PC-3 (cell line): ENCODE measurements at regions not wholly inside any gene's neighbourhood (a gene's known extent, or its start where the extent isn't known, plus 50 kb on each side); places are given as distances from the start of the nearest gene placed in this dataset.

Experiments used
- ATAC-seq: fragments of 200-7000 bp; cut with Tn5 transposase; 2 replicates; pipeline ENCODE4 v1.9.1; 2020; ENCODE audit warnings: mild to moderate bottlenecking, moderate library complexity
- BruUV-seq: library from RNA; stranded (reverse); fragments of 400-500 nt; replicated peaks from 2 replicates; lab custom pipeline; 2021; lab: Mats Ljungman, UMichigan
- CTCF ChIA-PET: fragments of 300-600 bp; sonication (Branson Sonifier 250); formaldehyde crosslinking; loops from one replicate; lab custom pipeline; 2022; ENCODE audit warnings: antibody characterized with exemption; lab: Charles Lee
- POLR2A ChIA-PET: fragments of 300-600 bp; sonication (Branson Sonifier 250); formaldehyde crosslinking; loops from one replicate; lab custom pipeline; 2022; ENCODE audit warnings: antibody characterized with exemption; ENCODE audit not compliant: unreplicated experiment; lab: Charles Lee
- DNase-seq: peaks from one replicate; pipeline ENCODE4 v3.0.0-alpha.2; 2015
- H2AFZ ChIP-seq: fragments of 300-600 bp; sonication (generic); 2 replicates; pipeline ENCODE4 v1.6.0; 2016; ENCODE audit warnings: antibody characterized with exemption, low read length
- H3F3A ChIP-seq: fragments of 300-600 bp; sonication (generic); one replicate; pipeline ENCODE4 v1.6.0; 2017; ENCODE audit warnings: antibody characterized with exemption, low read length, control low read depth, mild to moderate bottlenecking; ENCODE audit not compliant: unreplicated experiment
- H3K27ac ChIP-seq: fragments of 300-600 bp; sonication (generic); 2 replicates; pipeline ENCODE4 v1.5.1; 2016; ENCODE audit warnings: mild to moderate bottlenecking, low read length
- H3K27me3 ChIP-seq: fragments of 300-600 bp; sonication (generic); 2 replicates; pipeline ENCODE4 v1.6.1; 2016; ENCODE audit warnings: low read length, mixed read lengths
- H3K36me3 ChIP-seq: fragments of 300-600 bp; sonication (generic); 2 replicates; pipeline ENCODE4 v1.6.1; 2016; ENCODE audit warnings: low read depth, mixed run types, low read length, mixed read lengths
- H3K4me1 ChIP-seq: fragments of 300-600 bp; sonication (generic); 2 replicates; pipeline ENCODE4 v1.5.1; 2016; ENCODE audit warnings: low read length; ENCODE audit not compliant: insufficient read depth
- H3K4me2 ChIP-seq: fragments of 300-600 bp; sonication (generic); 2 replicates; pipeline ENCODE4 v1.6.0; 2016; ENCODE audit warnings: low read length
- H3K4me3 ChIP-seq: fragments of 300-600 bp; sonication (generic); 2 replicates; pipeline ENCODE4 v1.5.1; 2016; ENCODE audit warnings: mild to moderate bottlenecking, low read length, mixed read lengths
- H3K79me2 ChIP-seq: fragments of 300-600 bp; sonication (generic); 2 replicates; pipeline ENCODE4 v1.6.1; 2017; ENCODE audit warnings: low read length, mixed read lengths
- H3K9ac ChIP-seq: fragments of 300-600 bp; sonication (generic); 2 replicates; pipeline ENCODE4 v1.6.0; 2016; ENCODE audit warnings: mild to moderate bottlenecking, low read length
- H3K9me2 ChIP-seq: fragments of 300-600 bp; sonication (generic); replicated peaks from 2 replicates; pipeline ENCODE4 v1.6.1; 2016; ENCODE audit warnings: mixed run types, low read length, mixed read lengths
- H3K9me3 ChIP-seq: fragments of 300-600 bp; sonication (generic); 2 replicates; pipeline ENCODE4 v1.6.1; 2016; ENCODE audit warnings: low read length, mixed read lengths
- H4K20me1 ChIP-seq: fragments of 300-600 bp; sonication (generic); 2 replicates; pipeline ENCODE4 v1.6.1; 2016; ENCODE audit warnings: low read length, mixed read lengths
- CTCF ChIP-seq: fragments of 300-600 bp; sonication (generic); conservative IDR thresholded peaks from 2 replicates; pipeline ENCODE4 v1.5.1; 2017; ENCODE audit warnings: antibody characterized with exemption, low read depth, mild to moderate bottlenecking, low read length
- EZH2 ChIP-seq: fragments of 300-600 bp; sonication (generic); IDR thresholded peaks from one replicate; pipeline ENCODE4 v1.6.1; 2017; ENCODE audit warnings: antibody characterized with exemption, mild to moderate bottlenecking, low read length; ENCODE audit not compliant: unreplicated experiment
- EZH2phosphoT487 ChIP-seq: fragments of 300-600 bp; sonication (generic); IDR thresholded peaks from 2 replicates; pipeline ENCODE4 v1.6.1; 2018; ENCODE audit warnings: mild to moderate bottlenecking, antibody characterized with exemption, low read length, borderline replicate concordance
- intact Hi-C: fragments of 100-400 bp; cut with micrococcal nuclease; formaldehyde crosslinking; loops from 2 replicates; pipeline ENCODE4 v1.9.0; 2023

- Histone ChIP-seq H2AFZ (no peak overlapping the region), H4K20me1 (no peaks in the 10 kb centered on the region), H3K9ac (no peak overlapping the region), H3K27ac (no peak overlapping the region), H3K36me3 (no peaks in the 10 kb centered on the region), H3K9me3 (no peaks in the 10 kb centered on the region), H3K4me2 (no peak overlapping the region), H3F3A (no peaks in the 10 kb centered on the region), H3K9me2 (no peaks in the 10 kb centered on the region), H3K79me2 (no peaks in the 10 kb centered on the region), H3K27me3 (no peaks in the 10 kb centered on the region), H3K4me1 (no peaks in the 10 kb centered on the region), H3K4me3 (no peak overlapping the region)
- BruUV-seq = no TSS peak
- ChIA-PET POLR2A (no interaction called here), CTCF (interaction anchor here (0.6 kb wide), 1 partner anchor 392 kb away, joined by 3 read pairs; no protein-coding TSS in a partner anchor)
- intact Hi-C loops = no loop called here
- TF ChIP-seq EZH2phosphoT487 (no peak), EZH2 (no peak), CTCF (no peak)
- DNase-seq = no peak
- ATAC-seq = no peak
Measured at GRCh38 chr2:18349421-18349820, 211.0 kb downstream of the RDH14 start.

DNA sequence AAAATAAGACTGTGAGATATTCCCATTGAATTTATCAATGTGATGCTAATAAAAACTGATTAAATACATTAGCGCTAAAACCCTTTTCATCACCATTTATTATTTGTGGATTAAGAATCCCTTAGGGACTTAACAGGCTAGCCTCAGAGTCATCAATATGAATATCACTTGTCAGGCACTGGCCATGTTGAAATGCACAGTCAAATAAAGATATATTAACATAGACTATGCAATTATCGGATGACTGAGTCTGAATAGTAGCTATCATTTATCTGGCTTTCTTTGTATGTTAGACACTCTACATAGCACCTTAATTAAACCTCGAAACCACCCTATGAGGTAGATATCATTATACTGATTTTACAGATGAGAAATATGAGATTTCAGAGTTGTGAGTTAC is 213.6 kb downstream of the RDH14 start:
- intact Hi-C loops = no loop called here
- DNase-seq (no peak), ATAC-seq (no peak)
- H3K4me1 ChIP-seq = no peaks in the 10 kb centered on the region
- H3K9ac ChIP-seq = no peak overlapping the region
- H3K4me2 ChIP-seq = no peak overlapping the region
- H3K79me2 ChIP-seq = no peaks in the 10 kb centered on the region
- no peaks in the 10 kb centered on the region for H3F3A ChIP-seq
- no TSS peak for BruUV-seq
- no peak overlapping the region for H2AFZ ChIP-seq
- no peak overlapping the region for H3K27ac ChIP-seq
- no peaks in the 10 kb centered on the region for H3K9me3 ChIP-seq
- no peaks in the 10 kb centered on the region for H4K20me1 ChIP-seq
- H3K9me2 ChIP-seq = no peaks in the 10 kb centered on the region
- H3K4me3 ChIP-seq = no peak overlapping the region
- H3K36me3 ChIP-seq = no peaks in the 10 kb centered on the region
- no peak for TF ChIP-seq EZH2
- no peak for TF ChIP-seq CTCF
- no peak for TF ChIP-seq EZH2phosphoT487
- CTCF ChIA-PET = no interaction called here
- H3K27me3 ChIP-seq = no peaks in the 10 kb centered on the region
- POLR2A ChIA-PET = no interaction called here

DNA sequence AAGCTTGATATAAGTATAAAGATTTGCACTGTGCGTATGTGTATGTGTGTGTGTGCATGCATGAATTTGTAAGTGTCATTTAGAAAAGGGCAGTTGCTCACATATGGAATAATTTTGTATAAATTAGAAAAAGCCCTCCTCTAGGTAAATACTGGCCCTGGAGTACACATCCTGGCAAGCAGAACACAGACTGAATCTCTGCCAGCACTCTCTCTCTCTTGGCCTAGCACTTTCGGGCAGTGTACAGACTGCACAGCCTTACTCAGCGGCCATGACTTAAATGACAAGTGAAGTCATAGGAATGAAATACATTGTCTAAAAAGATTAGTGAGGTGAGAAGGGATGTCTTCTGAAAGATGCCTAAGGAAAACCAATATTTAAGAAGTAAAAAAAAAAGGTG is 214.1 kb downstream of the RDH14 start:
- no peaks in the 10 kb centered on the region for H4K20me1 ChIP-seq
- H3K27ac ChIP-seq = no peak overlapping the region
- no peaks in the 10 kb centered on the region for H3K27me3 ChIP-seq
- H3K79me2 ChIP-seq = no peaks in the 10 kb centered on the region
- H3K9me3 ChIP-seq = no peaks in the 10 kb centered on the region
- no peaks in the 10 kb centered on the region for H3K9me2 ChIP-seq
- BruUV-seq = no TSS peak
- no peak overlapping the region for H3K4me3 ChIP-seq
- no peak for ATAC-seq
- no peaks in the 10 kb centered on the region for H3K36me3 ChIP-seq
- H3K4me2 ChIP-seq = no peak overlapping the region
- ChIA-PET POLR2A (no interaction called here), CTCF (interaction anchor here (0.7 kb wide), 1 partner anchor 489 kb away, joined by 3 read pairs; no protein-coding TSS in a partner anchor)
- TF ChIP-seq EZH2phosphoT487 (no peak), EZH2 (no peak), CTCF (no peak)
- DNase-seq = no peak
- H3K9ac ChIP-seq = no peak overlapping the region
- no peak overlapping the region for H2AFZ ChIP-seq
- intact Hi-C loops = no loop called here
- no peaks in the 10 kb centered on the region for H3K4me1 ChIP-seq
- no peaks in the 10 kb centered on the region for H3F3A ChIP-seq
